ENCODE measurements at regions not wholly inside any gene's neighbourhood (a gene's known extent, or its start where the extent isn't known, plus 50 kb on each side); places are given as distances from the start of the nearest gene placed in this dataset.

GRCh38 chr3:88209356-88209755 lies 59.6 kb downstream of the C3orf38 start:
- DNase-seq: no peak

- DNase-seq: no peak
Observed at GRCh38 chr3:88211096-88211890, 61.5 kb downstream of the C3orf38 start.

GRCh38 chr3:88219138-88219792 lies 69.5 kb downstream of the C3orf38 start:
- DNase-seq: peak; percentile 80

- no peak for DNase-seq
Observed at GRCh38 chr3:88220126-88220525, 70.4 kb downstream of the C3orf38 start.

- DNase-seq: peak; percentile 9
Observed at GRCh38 chr3:88221726-88222125, 72.0 kb downstream of the C3orf38 start.

GRCh38 chr3:88222343-88222742 lies 72.6 kb downstream of the C3orf38 start:
- no peak for DNase-seq

- DNase-seq: no peak
Observed at GRCh38 chr3:88225326-88226008, 75.7 kb downstream of the C3orf38 start.

GRCh38 chr3:88226910-88227309 lies 77.2 kb downstream of the C3orf38 start:
- no peak for DNase-seq

GRCh38 chr3:88230638-88231037 lies 80.9 kb downstream of the C3orf38 start:
- DNase-seq: no peak

- DNase-seq: no peak
Observed at GRCh38 chr3:88231207-88231606, 81.4 kb downstream of the C3orf38 start.

GRCh38 chr3:88231632-88232031 lies 81.9 kb downstream of the C3orf38 start:
- no peak for DNase-seq

GRCh38 chr3:88235102-88235501 lies 85.3 kb downstream of the C3orf38 start:
- DNase-seq: no peak

GRCh38 chr3:88239870-88240269 lies 90.1 kb downstream of the C3orf38 start:
- no peak for DNase-seq

GRCh38 chr3:88248658-88249057 lies 98.9 kb downstream of the C3orf38 start:
- DNase-seq: no peak

- no peak for DNase-seq
Observed at GRCh38 chr3:88259045-88259444, 109.3 kb downstream of the C3orf38 start.

- no peak for DNase-seq
Observed at GRCh38 chr3:88262527-88262926, 112.8 kb downstream of the C3orf38 start.

GRCh38 chr3:88263417-88264100 lies 113.8 kb downstream of the C3orf38 start:
- peak; percentile 70 for DNase-seq

GRCh38 chr3:88267441-88267840 lies 117.7 kb downstream of the C3orf38 start:
- no peak for DNase-seq

GRCh38 chr3:88267847-88268246 lies 118.1 kb downstream of the C3orf38 start:
- DNase-seq: no peak

GRCh38 chr3:88280326-88280725 lies 130.6 kb downstream of the C3orf38 start:
- no peak for DNase-seq

- no peak for DNase-seq
Observed at GRCh38 chr3:88282528-88283241, 132.9 kb downstream of the C3orf38 start.

GRCh38 chr3:88283242-88283592 lies 133.5 kb downstream of the C3orf38 start:
- DNase-seq: no peak

- DNase-seq: no peak
Observed at GRCh38 chr3:88291486-88291885, 141.7 kb downstream of the C3orf38 start.

All from NCI-H82 (cell line).